ENCODE measurements at regions not wholly inside any gene's neighbourhood (a gene's known extent, or its start where the extent isn't known, plus 50 kb on each side); places are given as distances from the start of the nearest gene placed in this dataset.

- H3K9me3 ChIP-seq (ENCODE audit: low read length) = no peaks in the 10 kb centered on the region
- H3F3A ChIP-seq (ENCODE audit: insufficient read depth, low read length, poor library complexity, severe bottlenecking) = no peaks in the 10 kb centered on the region
- H3K27ac ChIP-seq (ENCODE audit: low read length) = no peak overlapping the region
- no peak overlapping the region for H2AFZ ChIP-seq (ENCODE audit: low read depth, low read length)
- no peak overlapping the region for H3K4me2 ChIP-seq (ENCODE audit: low read length)
- H3K9ac ChIP-seq (ENCODE audit: low read length) = no peak overlapping the region
- no peak overlapping the region for H3K4me3 ChIP-seq (ENCODE audit: low read length)
- H4K20me1 ChIP-seq (ENCODE audit: insufficient read depth) = no peaks in the 10 kb centered on the region
- no peaks in the 10 kb centered on the region for H3K36me3 ChIP-seq (ENCODE audit: insufficient read depth, low read length)
- no peaks in the 10 kb centered on the region for H3K79me2 ChIP-seq (replicated peaks; ENCODE audit: insufficient read depth, low read length)
- no peaks in the 10 kb centered on the region for H3K9me2 ChIP-seq (ENCODE audit: insufficient read depth, low read length)
- H3K27me3 ChIP-seq (ENCODE audit: insufficient read depth, low read depth, low read length) = no peaks in the 10 kb centered on the region
- TF ChIP-seq TAF1 (IDR thresholded peaks at IDR 0.05; ENCODE audit: low read depth) = no peak
- TF ChIP-seq REST (IDR thresholded peaks at IDR 0.05; ENCODE audit: borderline replicate concordance) = no peak
- TF ChIP-seq EZH2 (IDR thresholded peaks at IDR 0.05; ENCODE audit: borderline replicate concordance, insufficient read depth, low read length, poor library complexity, severe bottlenecking) = no peak
- no peak for TF ChIP-seq POLR2AphosphoS5 (IDR thresholded peaks at IDR 0.05)
- no peak for TF ChIP-seq CTCF (IDR thresholded peaks at IDR 0.05; ENCODE audit: poor library complexity, severe bottlenecking)
- no peak for TF ChIP-seq SMC3 (conservative IDR thresholded peaks at IDR 0.05; ENCODE audit: poor library complexity)
Measured at GRCh38 chr2:163157891-163158496, 319.4 kb upstream of the KCNH7 start.

GRCh38 chr2:163157411-163157810 is 318.8 kb upstream of the KCNH7 start:
- no peak for TF ChIP-seq SMC3 (conservative IDR thresholded peaks at IDR 0.05; ENCODE audit: poor library complexity)
- no peak for TF ChIP-seq MXI1 (conservative IDR thresholded peaks at IDR 0.05; ENCODE audit: poor library complexity, severe bottlenecking)
- no peak for TF ChIP-seq TAF1 (IDR thresholded peaks at IDR 0.05; ENCODE audit: low read depth)
- no peaks in the 10 kb centered on the region for H3K79me2 ChIP-seq (replicated peaks; ENCODE audit: insufficient read depth, low read length)
- H3K9ac ChIP-seq (ENCODE audit: low read length) = no peak overlapping the region
- no peak overlapping the region for H3K27ac ChIP-seq (ENCODE audit: low read length)
- no peaks in the 10 kb centered on the region for H4K20me1 ChIP-seq (ENCODE audit: insufficient read depth)
- no peaks in the 10 kb centered on the region for H3K9me2 ChIP-seq (ENCODE audit: insufficient read depth, low read length)
- H2AFZ ChIP-seq (ENCODE audit: low read depth, low read length) = no peak overlapping the region
- H3K4me3 ChIP-seq (ENCODE audit: low read length) = no peak overlapping the region
- H3K4me2 ChIP-seq (ENCODE audit: low read length) = no peak overlapping the region
- no peaks in the 10 kb centered on the region for H3F3A ChIP-seq (ENCODE audit: insufficient read depth, low read length, poor library complexity, severe bottlenecking)
- H3K36me3 ChIP-seq (ENCODE audit: insufficient read depth, low read length) = no peaks in the 10 kb centered on the region
- no peaks in the 10 kb centered on the region for H3K27me3 ChIP-seq (ENCODE audit: insufficient read depth, low read depth, low read length)
- no peaks in the 10 kb centered on the region for H3K9me3 ChIP-seq (ENCODE audit: low read length)

GRCh38 chr2:163155925-163156324 is 317.4 kb upstream of the KCNH7 start:
- Histone ChIP-seq H3K9me2 (ENCODE audit: insufficient read depth, low read length) (no peaks in the 10 kb centered on the region), H3K27me3 (ENCODE audit: insufficient read depth, low read depth, low read length) (no peaks in the 10 kb centered on the region), H3K27ac (ENCODE audit: low read length) (no peak overlapping the region), H3F3A (ENCODE audit: insufficient read depth, low read length, poor library complexity, severe bottlenecking) (no peaks in the 10 kb centered on the region), H3K36me3 (ENCODE audit: insufficient read depth, low read length) (no peaks in the 10 kb centered on the region), H3K4me3 (ENCODE audit: low read length) (no peak overlapping the region), H2AFZ (ENCODE audit: low read depth, low read length) (no peak overlapping the region), H3K9ac (ENCODE audit: low read length) (no peak overlapping the region), H3K9me3 (ENCODE audit: low read length) (no peaks in the 10 kb centered on the region), H3K79me2 (replicated peaks; ENCODE audit: insufficient read depth, low read length) (no peaks in the 10 kb centered on the region), H4K20me1 (ENCODE audit: insufficient read depth) (no peaks in the 10 kb centered on the region), H3K4me2 (ENCODE audit: low read length) (no peak overlapping the region)
- TF ChIP-seq CTCF (IDR thresholded peaks at IDR 0.05; ENCODE audit: poor library complexity, severe bottlenecking) (no peak), EP300 (conservative IDR thresholded peaks at IDR 0.05; ENCODE audit: poor library complexity, severe bottlenecking) (no peak), EZH2 (IDR thresholded peaks at IDR 0.05; ENCODE audit: borderline replicate concordance, insufficient read depth, low read length, poor library complexity, severe bottlenecking) (no peak), MXI1 (conservative IDR thresholded peaks at IDR 0.05; ENCODE audit: poor library complexity, severe bottlenecking) (no peak)
